ENCODE measurements at regions not wholly inside any gene's neighbourhood (a gene's known extent, or its start where the extent isn't known, plus 50 kb on each side); places are given as distances from the start of the nearest gene placed in this dataset.

DNA sequence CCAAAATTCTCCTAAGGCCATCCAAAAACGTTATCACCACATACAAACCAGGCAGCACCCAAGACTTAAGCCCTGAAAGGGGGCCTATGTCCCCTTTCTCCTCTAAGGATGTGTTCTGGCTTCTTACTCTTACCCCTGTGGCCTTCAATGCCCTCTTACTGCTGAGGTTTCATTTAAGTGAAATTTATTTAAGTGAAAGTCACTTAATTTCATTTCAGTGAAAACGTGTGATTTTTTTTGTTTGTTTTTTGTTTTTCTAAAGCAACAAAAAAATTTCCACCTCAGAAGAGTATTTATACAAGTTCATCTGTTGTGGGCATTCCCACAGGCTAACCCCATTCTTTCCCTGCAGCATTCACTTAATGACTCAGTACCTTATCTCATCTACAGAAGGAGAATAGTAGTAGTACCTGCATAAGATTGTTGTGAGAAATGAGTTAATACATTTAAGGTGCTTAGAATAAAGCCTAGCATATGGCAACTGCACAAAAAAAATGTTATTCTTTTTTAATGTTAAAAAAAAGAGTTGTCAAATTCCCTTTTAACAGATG is 220.6 kb downstream of the CHRM3 start:
- no peak for DNase-seq

DNA sequence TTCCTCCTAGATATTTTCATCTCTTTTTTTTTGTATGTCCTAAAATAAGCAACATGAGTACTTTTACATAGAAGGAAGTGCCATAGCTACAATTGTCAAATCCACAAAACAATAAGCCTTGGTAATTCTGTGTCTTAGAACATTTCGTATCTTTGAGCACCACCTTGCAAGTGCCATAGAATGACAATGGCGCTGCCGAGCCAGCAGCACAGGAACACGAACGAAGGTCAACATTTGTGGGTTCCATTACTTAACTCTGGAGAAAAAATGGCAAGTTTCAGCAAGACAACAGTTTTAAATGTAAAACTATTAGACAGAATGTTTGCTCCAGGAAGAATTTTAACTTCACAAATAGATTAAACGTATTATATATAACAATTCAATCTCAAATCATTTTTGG is 222.1 kb downstream of the CHRM3 start:
- no peak for DNase-seq

DNA sequence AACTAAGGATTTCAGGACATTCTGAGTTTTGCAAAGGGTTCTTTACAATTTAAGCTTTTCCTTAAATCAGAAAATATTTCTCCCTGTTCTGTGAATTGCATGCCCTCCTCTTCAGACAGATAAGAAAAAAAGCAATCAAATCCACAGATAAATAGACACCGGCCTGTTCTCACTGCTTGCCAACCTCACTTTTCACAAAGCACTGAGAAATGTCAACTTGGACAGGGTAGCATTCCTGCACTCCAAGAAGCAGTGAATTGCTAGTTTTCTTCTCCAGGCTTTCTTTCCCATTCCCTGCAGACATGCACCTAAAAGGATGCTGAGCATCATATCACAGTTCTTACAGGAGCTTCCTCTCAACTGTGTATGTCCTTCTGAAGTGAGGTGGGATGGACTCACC is 226.0 kb downstream of the CHRM3 start:
- DNase-seq = no peak

DNA sequence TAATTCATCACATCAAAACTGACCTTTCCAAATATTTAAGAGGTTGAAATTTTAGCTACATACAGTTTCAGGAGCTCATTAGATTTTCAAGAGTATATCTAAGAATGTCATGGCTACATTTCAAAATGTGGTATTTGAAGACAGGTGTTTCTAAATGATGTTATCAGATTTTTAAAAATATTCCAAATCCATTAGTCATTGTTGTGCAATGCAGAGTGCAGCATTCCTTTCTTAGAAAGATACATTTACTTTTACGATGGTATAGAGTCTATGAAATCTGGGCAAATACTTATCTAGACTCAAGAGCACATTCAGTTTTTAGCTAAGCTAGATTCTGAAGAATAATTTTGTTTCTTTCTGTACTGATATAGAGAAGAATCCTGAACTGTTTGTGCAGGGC is 230.3 kb downstream of the CHRM3 start:
- no peak for DNase-seq

DNA sequence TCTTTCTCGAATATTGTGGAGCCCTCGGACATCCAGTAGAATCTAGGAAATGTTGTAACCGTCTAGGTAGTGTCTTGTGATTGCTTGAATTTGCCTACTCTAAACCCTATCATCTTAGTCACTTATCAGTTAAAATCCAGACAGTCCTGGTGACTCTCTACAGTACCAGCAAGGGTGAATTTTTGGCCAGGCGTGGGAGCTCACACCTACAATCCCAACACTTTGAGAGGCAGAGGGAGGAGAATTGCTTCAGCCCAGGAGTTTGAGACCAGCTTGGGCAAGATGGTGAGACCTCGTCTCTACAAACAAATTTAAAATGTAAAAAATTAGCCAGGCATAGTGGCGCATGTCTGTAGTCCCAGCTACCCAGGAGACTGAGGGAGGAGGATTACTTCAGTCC is 230.9 kb downstream of the CHRM3 start:
- no peak for DNase-seq

DNA sequence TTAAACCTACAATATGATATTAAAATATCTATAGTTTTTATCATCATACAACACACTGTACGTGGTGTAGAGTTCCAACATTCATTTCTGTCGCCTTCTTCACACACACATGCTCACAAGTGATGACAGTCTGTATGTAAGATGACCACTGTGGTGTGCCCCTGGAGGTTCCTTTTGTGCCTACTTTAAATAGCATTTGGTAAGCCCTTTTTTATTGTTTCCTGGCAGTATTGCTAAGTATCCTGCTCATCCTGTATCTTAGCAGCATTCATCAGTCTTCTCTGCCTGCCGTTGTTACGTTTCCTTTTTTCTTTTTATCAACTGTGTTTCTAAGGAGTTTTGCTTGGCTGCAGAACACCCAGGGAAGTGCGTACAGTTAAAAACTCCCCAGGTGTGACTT is 231.4 kb downstream of the CHRM3 start:
- DNase-seq = no peak

DNA sequence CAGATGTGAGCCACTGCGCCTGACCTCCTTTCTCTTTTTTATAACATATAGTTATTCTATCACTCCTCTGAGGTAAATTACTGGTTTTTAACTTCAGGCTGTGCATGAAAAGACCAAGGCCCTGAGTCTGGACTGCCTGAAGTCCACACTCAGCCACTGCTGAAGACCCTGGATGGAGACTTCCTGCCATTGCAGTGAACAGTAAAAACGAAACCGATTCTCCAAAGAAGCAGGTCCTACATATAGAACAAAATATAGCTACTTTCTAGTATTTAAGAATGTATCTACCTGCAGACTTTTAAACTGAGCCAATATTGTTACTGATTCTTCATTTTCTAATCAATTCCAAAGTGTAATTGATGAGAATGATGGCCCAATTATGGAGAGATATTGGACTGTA is 232.8 kb downstream of the CHRM3 start:
- DNase-seq = no peak

DNA sequence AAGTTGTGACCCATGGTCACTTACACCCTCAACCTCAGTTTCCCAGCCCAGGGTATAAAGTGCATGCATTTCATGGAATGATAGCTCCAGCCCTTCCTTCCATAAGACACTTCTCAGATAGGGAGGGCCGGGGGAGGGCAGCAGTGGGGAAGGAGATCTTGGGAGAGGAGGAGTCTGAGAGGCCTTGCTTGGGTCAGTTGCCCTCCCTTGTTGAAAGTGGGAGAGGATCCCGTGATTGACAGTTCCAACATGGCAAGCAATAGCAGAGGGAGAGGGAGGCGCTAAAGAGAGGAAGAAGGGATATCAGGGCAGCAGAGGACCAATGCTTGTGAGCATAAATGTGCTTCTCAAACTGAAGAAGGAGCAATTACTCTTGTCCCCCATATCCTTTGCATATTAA is 244.4 kb downstream of the CHRM3 start:
- no peak for DNase-seq

DNA sequence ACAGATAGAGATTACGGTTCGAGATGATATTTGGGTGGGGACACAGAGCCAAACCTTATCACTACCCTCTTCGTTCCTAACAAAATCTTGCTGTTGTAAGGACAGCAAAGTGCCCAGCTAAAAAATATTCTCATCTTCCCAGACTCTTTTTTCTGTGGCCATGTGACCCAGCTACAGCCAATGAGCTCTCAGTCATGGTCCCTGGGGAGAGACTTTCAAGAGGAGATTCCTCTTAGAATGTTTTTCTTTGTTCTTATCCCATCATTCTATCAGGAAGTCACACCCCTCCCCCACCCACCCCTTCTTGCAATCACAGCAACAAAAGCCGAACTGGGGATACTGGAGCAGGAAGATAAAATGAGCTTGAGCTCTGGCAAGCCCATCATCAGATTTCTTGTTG is 247.1 kb downstream of the CHRM3 start:
- DNase-seq = no peak

DNA sequence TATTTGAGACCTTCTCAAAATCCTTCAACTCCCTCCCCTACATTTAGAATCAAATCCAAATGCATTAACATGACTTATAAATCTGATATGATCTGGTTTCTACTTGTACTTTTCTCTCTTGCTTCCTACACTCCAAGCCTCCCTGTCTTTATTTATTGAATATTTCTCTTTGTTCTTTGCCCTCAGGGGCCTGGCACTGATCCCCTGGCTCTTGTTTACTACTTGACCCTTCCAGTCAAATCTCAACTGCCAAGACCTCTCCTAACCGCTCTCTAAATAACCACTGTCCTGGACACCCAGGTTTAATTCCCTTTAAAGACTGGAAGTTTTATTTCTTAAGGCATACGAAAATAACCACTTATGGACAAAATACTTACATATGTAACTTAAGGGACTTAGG is 248.9 kb downstream of the CHRM3 start:
- DNase-seq = no peak

DNA sequence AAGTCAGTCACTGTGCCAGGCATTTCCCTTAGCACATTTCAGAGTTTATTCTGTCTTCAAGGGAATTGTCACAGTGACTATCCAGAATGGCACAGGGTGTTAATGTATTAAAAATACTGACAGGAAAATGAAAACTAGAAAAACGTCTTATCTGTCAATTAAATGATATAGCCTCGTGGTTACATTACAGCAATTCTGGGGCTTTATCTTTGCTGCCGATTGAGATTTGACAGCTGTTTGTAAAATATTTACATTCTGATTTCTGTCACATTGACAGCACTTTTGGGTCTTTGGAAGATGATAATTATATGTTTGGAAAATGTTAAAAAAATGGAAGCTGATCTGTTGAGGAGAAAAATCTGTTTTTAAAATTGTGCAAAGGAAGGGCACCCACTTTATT is 250.0 kb downstream of the CHRM3 start:
- DNase-seq = no peak

DNA sequence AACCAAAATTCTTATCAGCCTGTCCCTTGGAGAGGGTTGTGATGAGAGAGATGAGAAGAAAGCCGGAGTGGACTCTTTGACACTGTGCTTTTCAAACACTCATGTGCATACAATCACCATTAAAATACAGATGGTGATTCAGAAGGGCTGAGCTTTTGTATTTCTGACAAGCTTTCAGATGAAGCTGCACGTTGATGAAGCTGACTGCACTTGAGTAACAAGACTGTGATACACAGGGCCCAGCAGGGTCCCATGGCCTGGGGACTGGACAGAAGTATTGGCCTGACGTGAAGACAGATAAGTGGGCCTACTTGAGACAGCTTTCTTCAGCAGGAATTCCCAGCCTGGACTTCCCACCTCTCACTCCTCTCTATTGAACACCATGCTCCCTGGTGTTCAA is 258.2 kb downstream of the CHRM3 start:
- no peak for DNase-seq

DNA sequence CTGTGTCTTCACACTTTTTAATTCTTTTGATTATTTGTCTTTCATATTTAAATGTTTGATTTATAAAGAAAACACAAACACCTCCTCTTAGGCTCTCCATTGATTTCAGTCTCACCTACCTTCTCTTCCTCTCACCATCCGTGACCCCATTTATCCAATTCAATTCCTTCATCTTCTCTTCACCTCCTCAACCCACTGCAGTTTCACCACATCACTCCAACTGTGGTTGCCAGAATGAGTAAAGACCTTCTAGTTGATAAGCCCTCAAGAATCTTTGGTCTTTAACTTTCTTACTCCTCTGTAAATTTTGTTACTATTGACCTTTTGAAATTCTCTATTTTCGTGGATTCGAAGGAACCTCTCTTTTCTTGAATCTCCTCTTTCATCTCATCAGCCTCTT is 260.7 kb downstream of the CHRM3 start:
- DNase-seq = no peak

DNA sequence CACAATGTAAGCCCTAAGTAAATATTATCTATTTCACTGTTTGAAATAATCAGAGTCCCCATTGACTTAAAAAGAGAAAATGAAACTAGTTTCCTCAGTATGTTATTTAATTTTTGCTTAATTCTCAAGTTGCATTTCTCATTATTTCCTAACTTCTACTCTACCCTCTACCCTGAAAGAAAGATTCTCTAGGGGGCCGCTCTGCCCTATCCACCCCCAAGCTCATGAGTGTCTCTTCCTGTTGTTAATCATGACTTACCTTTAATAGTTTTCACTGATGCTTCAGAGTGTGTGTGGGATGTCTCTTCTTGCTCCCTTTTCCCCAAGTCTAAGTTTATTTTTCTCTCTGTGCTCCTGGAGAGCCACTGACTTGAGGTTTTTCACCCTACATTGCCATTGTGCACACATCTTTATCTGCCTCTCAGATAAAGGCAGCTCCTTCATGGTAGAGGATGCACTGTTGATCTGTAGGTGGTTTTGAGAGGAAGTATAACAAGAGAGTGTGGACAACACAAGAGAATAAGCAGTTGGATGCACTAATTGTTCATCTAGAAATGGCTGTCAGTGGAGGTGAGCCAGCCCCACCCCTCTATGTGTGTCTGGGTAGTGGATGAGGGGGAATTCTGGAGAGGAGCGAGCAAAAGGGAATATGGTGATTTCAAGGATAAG is 261.7 kb downstream of the CHRM3 start:
- no peak for DNase-seq

DNA sequence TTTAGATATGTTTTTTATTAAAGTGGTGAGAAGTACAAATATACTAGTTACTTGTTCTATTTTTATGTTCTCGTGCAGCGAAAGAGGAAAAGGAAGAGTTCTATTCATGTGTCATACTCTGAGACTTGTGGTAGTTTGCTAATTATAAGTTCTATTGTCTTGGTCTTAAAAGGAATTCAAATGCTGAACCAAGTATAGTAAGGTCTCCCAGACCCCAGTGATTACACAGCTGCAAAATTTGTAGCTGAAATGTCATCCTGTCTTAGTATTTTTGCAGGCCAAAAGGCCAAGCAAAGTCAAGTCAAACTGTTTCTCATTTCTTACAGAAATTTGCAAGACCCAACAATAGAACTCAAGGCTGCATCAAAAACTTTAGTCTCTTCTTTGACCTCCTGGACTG is 268.7 kb downstream of the CHRM3 start:
- DNase-seq = no peak

DNA sequence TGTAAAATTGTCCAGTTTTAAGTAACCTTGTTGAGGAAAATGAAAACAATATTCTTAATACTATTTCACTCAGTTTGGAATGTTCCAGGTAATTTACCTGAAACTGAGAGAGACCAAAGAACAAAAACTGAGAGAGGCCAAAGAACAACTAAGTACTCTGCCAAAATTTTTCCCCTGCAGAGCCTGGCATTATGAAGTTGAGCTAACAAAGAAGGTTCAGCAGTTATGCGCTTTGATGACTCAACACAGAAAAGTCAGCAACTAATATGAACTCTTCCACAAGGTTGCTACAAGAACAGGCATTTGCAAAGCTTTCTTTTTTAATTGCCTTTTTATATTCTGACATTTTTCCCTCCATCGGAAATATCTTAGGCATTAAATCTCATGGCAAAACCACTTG is 270.9 kb downstream of the CHRM3 start:
- no peak for DNase-seq

DNA sequence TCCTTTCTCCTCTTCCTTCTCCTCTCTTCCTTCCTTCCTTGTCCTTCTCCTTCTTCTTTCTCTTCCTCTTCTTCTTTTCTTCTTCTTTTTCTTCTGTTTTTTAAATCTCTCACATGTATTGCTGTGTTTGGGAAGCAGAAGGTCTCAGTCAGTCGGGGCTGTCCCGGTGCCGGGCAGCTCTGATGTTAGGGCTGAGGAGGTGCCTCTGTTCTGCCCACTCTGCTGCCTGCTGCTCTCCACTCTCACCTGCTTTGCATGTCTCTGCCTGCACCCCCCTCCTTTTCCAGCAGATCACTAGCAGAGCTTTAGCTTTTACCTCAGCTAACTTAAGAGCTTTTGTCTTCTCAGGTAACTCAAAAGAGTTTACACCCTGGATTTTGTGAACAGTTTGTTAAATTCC is 276.6 kb downstream of the CHRM3 start:
- DNase-seq = no peak

DNA sequence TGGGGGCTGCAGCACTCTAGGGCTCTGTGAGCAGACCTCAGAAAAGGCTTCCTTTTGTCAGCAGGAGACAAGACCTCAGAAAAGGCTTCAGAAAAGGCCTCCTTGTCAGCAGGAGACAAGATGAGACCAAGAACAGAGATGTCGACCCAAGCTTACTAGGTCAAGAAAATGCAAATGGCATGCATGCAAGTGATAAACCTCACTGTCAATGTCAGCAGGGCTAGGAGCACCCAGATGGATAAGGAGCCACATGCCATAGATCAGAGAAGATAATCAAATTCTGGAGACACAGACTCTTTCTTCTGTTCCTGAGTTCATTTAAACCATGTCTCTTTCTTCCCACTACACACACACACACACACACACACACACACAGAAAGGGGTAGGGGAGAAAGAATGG is 285.9 kb downstream of the CHRM3 start:
- DNase-seq = no peak

DNA sequence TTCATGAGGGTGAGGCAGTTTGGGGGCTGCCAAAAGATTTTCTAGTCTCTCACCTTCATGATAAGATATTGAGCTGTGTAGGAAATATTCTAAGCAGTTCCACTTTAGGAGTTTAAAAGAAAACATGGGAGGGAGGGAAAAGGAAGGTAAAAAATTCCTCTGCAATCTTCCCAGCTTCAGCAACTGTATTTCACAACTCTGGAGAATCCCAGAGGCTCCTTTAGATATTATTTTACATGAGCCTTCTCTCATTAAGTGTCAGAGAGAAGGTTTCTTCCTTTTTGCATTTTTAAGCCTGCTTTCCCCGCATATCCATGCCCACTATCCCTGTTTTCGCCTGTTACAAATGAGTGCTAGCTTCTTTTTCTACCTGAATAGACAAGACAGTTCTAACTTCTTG is 289.4 kb downstream of the CHRM3 start:
- DNase-seq = no peak

DNA sequence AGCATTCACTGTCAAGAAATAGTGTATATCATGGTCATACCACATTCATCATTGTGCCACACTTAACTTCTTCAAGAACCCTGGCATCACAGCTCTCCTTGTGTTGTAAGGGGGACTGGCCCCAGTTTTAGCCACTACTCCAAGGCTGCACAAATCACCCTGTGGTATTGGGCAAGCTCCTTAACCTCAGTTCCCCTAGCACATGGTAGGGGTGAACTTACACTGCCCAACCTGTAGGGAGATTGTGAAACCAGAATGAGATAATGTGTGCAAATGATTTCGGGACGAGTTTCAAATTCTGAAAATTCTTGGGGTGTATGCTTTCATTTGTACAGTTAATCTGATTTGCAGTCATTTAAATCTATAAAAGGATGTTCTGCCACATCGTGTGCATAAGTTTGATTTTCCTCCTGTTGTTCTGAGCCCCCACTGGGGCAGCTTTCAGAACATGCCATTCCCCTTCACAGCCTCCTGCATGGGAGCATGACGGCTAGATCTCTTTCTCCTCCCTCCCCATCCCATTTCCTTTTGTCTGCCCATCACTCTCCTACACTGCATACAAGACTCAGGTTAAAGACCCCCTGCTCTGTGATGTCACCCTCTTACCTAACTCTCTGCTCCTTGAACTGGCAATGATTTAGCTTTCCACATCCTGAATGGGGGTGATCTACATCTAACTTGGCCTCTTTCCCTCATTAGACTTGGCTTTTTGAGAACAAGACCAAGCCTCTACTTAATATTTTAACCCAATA is 290.3 kb downstream of the CHRM3 start:
- DNase-seq = no peak

DNA sequence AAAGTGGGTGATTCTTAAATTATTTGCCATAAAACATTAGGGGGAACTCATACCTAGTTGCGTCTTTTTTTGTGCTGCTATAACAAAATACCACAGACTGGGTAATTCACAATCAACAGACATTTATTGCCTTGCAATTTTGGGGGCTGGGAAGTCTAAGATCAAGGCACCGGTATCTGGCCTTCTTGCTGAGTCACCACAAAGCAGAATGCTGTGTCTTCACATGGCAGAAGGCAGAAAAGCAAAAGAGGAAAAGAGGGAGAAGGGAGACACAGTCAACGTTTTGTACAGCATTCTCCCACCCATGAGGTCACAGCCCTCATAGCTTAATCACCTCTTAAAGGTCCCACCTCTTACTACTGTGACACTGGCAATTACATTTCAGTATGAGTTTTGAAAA is 291.0 kb downstream of the CHRM3 start:
- DNase-seq = no peak

DNA sequence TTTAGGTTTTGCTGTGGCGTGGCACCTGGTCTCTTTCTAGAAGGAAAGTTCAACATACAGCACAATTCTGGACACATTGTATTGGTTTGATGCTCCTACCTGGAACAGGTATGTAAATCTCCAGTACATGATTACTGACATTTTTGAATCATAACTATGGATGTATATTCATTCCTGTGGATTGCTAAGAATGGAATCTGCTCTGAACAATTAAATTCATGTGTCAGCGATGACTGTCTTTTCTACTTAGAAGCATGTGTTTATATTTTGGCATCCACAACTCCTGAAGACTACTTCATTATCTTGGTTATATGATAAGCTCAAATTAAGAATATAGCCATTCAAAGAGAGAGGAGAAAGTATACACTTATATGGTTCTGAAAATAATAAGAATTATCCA is 291.8 kb downstream of the CHRM3 start:
- no peak for DNase-seq

DNA sequence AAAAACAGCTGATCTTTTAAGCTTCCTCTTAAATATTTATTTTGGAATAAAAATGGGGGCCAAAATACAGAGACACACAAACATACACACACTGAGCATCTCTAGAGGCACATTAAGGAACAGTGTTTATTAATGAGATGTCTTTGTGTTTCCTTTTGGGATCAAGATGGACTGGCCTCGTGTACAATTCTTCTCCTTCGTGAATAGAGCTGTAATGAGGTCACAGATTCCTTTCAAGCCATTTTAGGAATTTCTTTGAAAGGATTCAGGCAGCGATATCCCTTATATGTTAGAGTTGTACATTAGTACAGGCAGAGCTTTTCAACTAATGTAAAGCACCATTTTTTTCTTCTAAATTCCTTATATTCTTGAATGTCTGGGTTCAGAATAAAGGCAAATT is 295.7 kb downstream of the CHRM3 start:
- DNase-seq = no peak

DNA sequence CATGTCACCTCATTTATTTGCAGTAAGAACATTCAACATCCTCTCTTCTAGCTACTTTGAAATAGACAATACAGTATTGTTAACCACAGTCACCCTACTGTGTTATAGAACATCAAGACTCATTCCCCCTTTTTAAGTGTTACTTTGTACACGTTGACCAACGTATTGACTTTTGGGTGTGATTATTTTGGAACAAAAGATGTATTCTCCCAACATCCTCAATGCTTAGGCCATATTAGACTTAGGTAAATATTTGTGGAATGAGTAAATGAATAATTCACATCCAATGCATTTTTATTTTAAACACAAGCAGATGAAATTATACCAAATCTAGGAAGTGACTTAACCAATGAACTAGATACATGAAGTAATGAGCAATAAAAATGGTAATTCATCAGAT is 296.6 kb downstream of the CHRM3 start:
- no peak for DNase-seq

DNA sequence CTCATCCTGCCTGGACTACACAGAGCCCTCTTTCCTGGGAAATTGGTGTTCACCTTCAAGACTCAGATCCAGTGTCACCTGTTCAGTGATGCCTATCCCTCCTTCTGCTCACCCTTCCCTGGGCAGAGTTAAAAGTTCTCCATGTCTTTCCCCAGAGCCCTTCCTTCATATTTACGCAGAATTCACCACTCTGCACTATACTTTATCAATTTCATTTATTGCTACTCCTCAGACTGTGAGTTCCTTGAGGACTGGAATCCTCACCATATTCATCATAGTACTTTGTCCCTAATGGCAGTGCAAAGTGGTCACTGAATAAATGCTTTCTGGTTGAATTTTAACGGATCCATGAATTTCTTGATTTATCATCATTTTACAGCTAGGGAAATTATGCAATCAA is 300.0 kb downstream of the CHRM3 start:
- no peak for DNase-seq

All from SHP77 (cell line).